ENCODE measurements at regions not wholly inside any gene's neighbourhood (a gene's known extent, or its start where the extent isn't known, plus 50 kb on each side); places are given as distances from the start of the nearest gene placed in this dataset.
"Not testable (repeated sequence)": the region's sequence is repeated elsewhere in the genome, so short reads cannot be mapped to it uniquely, and the experiment has no call there.

GRCh38 chrX:55142206-55142918 is 53.5 kb downstream of the PAGE2 start:
- no peak for DNase-seq

GRCh38 chrX:55142919-55143310 is 54.1 kb downstream of the PAGE2 start:
- DNase-seq = no peak

- no peak for DNase-seq
Measured at GRCh38 chrX:55143621-55144020, 54.8 kb downstream of the PAGE2 start.

GRCh38 chrX:55144697-55145096 is 55.9 kb downstream of the PAGE2 start:
- no peak for DNase-seq

- no peak for DNase-seq
Measured at GRCh38 chrX:55149242-55149641, 60.4 kb downstream of the PAGE2 start.

GRCh38 chrX:55151199-55151598 is 62.4 kb downstream of the PAGE2 start:
- no peak for DNase-seq

- no peak for DNase-seq
Measured at GRCh38 chrX:55159551-55159950, 60.6 kb upstream of the PAGE5 start.

- peak; percentile 88 for DNase-seq
Measured at GRCh38 chrX:55160685-55161552, 59.2 kb upstream of the PAGE5 start.

- no peak for DNase-seq
Measured at GRCh38 chrX:55161581-55161980, 58.6 kb upstream of the PAGE5 start.

- DNase-seq = no peak
Measured at GRCh38 chrX:55163171-55163570, 57.0 kb upstream of the PAGE5 start.

- DNase-seq = not testable (repeated sequence)
Measured at GRCh38 chrX:55165026-55165425, 55.1 kb upstream of the PAGE5 start.

GRCh38 chrX:55167124-55167803 is 52.9 kb upstream of the PAGE5 start:
- no peak for DNase-seq

GRCh38 chrX:55167901-55168300 is 52.2 kb upstream of the PAGE5 start:
- DNase-seq = no peak

- no peak for DNase-seq
Measured at GRCh38 chrX:55169782-55170181, 50.4 kb upstream of the PAGE5 start.

Data from activated CD8-positive, alpha-beta memory T cell treated with anti-CD3 and anti-CD28 coated beads, Interleukin-2, amount 50 U/mL, for 4 hours (primary cell).